MCF 10A (cell line): ENCODE measurements at regions not wholly inside any gene's neighbourhood (a gene's known extent, or its start where the extent isn't known, plus 50 kb on each side); places are given as distances from the start of the nearest gene placed in this dataset.

ENCODE experiments used
- BruUV-seq: library from RNA; stranded (reverse); fragments of 400-500 nt; replicated peaks from 2 replicates; lab custom pipeline; 2021; lab: Mats Ljungman, UMichigan
- CTCF ChIA-PET: fragments of 300-600 bp; sonication (Branson Sonifier 250); formaldehyde crosslinking; extraction: SDS; loops from one replicate; lab custom pipeline; 2021; ENCODE audit warnings: antibody characterized with exemption, inconsistent platforms; lab: Yijun Ruan, JAX
- POLR2A ChIA-PET: fragments of 300-600, 350-650 bp; sonication (Branson Sonifier 250); formaldehyde crosslinking; extraction: SDS; loops from one replicate; lab custom pipeline; 2020; ENCODE audit warnings: antibody characterized with exemption, inconsistent platforms; lab: Yijun Ruan, JAX
- DNase-seq: peaks from one replicate; pipeline ENCODE4 v3.0.0-alpha.2; 2018; ENCODE audit not compliant: unreplicated experiment
- H3K27ac Mint-ChIP-seq: one replicate; pipeline ENCODE4 v1.8.0; 2022; ENCODE audit warnings: mild to moderate bottlenecking, low read depth, mixed read lengths; ENCODE audit not compliant: unreplicated experiment
- H3K27me3 Mint-ChIP-seq: one replicate; pipeline ENCODE4 v1.8.0; 2022; ENCODE audit warnings: mixed read lengths; ENCODE audit not compliant: insufficient read depth, unreplicated experiment
- H3K36me3 Mint-ChIP-seq: one replicate; pipeline ENCODE4 v1.8.0; 2022; ENCODE audit warnings: mild to moderate bottlenecking, moderate library complexity, mixed read lengths; ENCODE audit not compliant: insufficient read depth, unreplicated experiment
- H3K4me1 Mint-ChIP-seq: one replicate; pipeline ENCODE4 v1.8.0; 2022; ENCODE audit warnings: mixed read lengths; ENCODE audit not compliant: insufficient read depth, unreplicated experiment
- H3K4me3 Mint-ChIP-seq: one replicate; pipeline ENCODE4 v1.8.0; 2022; ENCODE audit warnings: mild to moderate bottlenecking, moderate library complexity, mixed read lengths; ENCODE audit not compliant: unreplicated experiment
- H3K9me3 Mint-ChIP-seq: one replicate; pipeline ENCODE4 v1.8.0; 2022; ENCODE audit warnings: mixed read lengths; ENCODE audit not compliant: unreplicated experiment
- CTCF ChIP-seq: fragments of 200-600 bp; IDR thresholded peaks from one replicate; pipeline ENCODE4 v1.8.0; 2022; ENCODE audit warnings: antibody characterized with exemption, mild to moderate bottlenecking; ENCODE audit not compliant: unreplicated experiment
- intact Hi-C: fragments of 100-400 bp; cut with micrococcal nuclease; formaldehyde crosslinking; loops from 2 replicates; pipeline ENCODE4 v1.14.1; 2022

GRCh38 chr14:54299410-54300363, 97.1 kb upstream of the CDKN3 start:
- no peak overlapping the region for H3K4me3 Mint-ChIP-seq
- H3K27ac Mint-ChIP-seq = no peak overlapping the region
- CTCF ChIA-PET = interaction anchor here (0.7 to 1.6 kb wide), 2 partner anchors 13 to 92 kb away, joined by 3 read pairs; no protein-coding TSS in a partner anchor
- H3K27me3 Mint-ChIP-seq = no peaks in the 10 kb centered on the region
- H3K9me3 Mint-ChIP-seq = peaks cover 7% of the 10 kb centered on the region
- no peak for TF ChIP-seq CTCF
- intact Hi-C loops = no loop called here
- no peaks in the 10 kb centered on the region for H3K4me1 Mint-ChIP-seq
- no peaks in the 10 kb centered on the region for H3K36me3 Mint-ChIP-seq
- POLR2A ChIA-PET = no interaction called here
- DNase-seq = no peak
- BruUV-seq = no TSS peak

GRCh38 chr14:54300881-54301280, 95.9 kb upstream of the CDKN3 start:
- Mint-ChIP-seq H3K4me3 (no peak overlapping the region), H3K36me3 (no peaks in the 10 kb centered on the region), H3K27ac (no peak overlapping the region), H3K27me3 (no peaks in the 10 kb centered on the region), H3K9me3 (peaks cover 14% of the 10 kb centered on the region), H3K4me1 (peaks cover 6% of the 10 kb centered on the region)
- no peak for DNase-seq
- CTCF ChIA-PET = interaction anchor here (1.6 kb wide), 1 partner anchor 12 kb away, joined by 3 read pairs; no protein-coding TSS in a partner anchor
- no TSS peak for BruUV-seq
- POLR2A ChIA-PET = no interaction called here
- intact Hi-C loops = no loop called here
- no peak for TF ChIP-seq CTCF

- TF ChIP-seq CTCF = no peak
- H3K36me3 Mint-ChIP-seq = no peaks in the 10 kb centered on the region
- peaks cover 14% of the 10 kb centered on the region for H3K9me3 Mint-ChIP-seq
- intact Hi-C loops = no loop called here
- POLR2A ChIA-PET = no interaction called here
- CTCF ChIA-PET = interaction anchor here (1.6 kb wide), 1 partner anchor 12 kb away, joined by 3 read pairs; no protein-coding TSS in a partner anchor
- H3K27me3 Mint-ChIP-seq = no peaks in the 10 kb centered on the region
- H3K4me1 Mint-ChIP-seq = peaks cover 6% of the 10 kb centered on the region
- DNase-seq = no peak
- no TSS peak for BruUV-seq
- no peak overlapping the region for H3K27ac Mint-ChIP-seq
- H3K4me3 Mint-ChIP-seq = no peak overlapping the region
Measured at GRCh38 chr14:54301359-54301758, 95.4 kb upstream of the CDKN3 start.

GRCh38 chr14:54306806-54307205, 90.0 kb upstream of the CDKN3 start:
- no peak for DNase-seq
- intact Hi-C loops = no loop called here
- no peak for TF ChIP-seq CTCF
- BruUV-seq = no TSS peak
- Mint-ChIP-seq H3K4me3 (no peak overlapping the region), H3K36me3 (no peaks in the 10 kb centered on the region), H3K27me3 (no peaks in the 10 kb centered on the region), H3K27ac (no peak overlapping the region), H3K9me3 (peaks cover 11% of the 10 kb centered on the region), H3K4me1 (peaks cover 28% of the 10 kb centered on the region)
- ChIA-PET POLR2A (no interaction called here), CTCF (interaction anchor here (0.6 kb wide), 2 partner anchors 15 to 47 kb away, joined by 3 read pairs; no protein-coding TSS in a partner anchor)
